Fibroblast of pulmonary artery (primary cell): ENCODE measurements at regions not wholly inside any gene's neighbourhood (a gene's known extent, or its start where the extent isn't known, plus 50 kb on each side); places are given as distances from the start of the nearest gene placed in this dataset.

Experiments used
- DNase-seq: peaks from one replicate; pipeline ENCODE4 v3.0.0-alpha.2; 2010; ENCODE audit warnings: low read depth
- H3K4me3 ChIP-seq: replicated peaks from 2 replicates; pipeline ENCODE4 v1.5.1; 2011; ENCODE audit warnings: low read depth, mild to moderate bottlenecking, control low read depth, low read length, moderate library complexity
- TF ChIP-seq, protein P1 (sequence below): IDR thresholded peaks from 2 replicates; pipeline ENCODE4 v1.5.1; 2011; ENCODE audit warnings: mild to moderate bottlenecking, control low read depth, low read length, inconsistent platforms; ENCODE audit errors: missing control alignments

DNA sequence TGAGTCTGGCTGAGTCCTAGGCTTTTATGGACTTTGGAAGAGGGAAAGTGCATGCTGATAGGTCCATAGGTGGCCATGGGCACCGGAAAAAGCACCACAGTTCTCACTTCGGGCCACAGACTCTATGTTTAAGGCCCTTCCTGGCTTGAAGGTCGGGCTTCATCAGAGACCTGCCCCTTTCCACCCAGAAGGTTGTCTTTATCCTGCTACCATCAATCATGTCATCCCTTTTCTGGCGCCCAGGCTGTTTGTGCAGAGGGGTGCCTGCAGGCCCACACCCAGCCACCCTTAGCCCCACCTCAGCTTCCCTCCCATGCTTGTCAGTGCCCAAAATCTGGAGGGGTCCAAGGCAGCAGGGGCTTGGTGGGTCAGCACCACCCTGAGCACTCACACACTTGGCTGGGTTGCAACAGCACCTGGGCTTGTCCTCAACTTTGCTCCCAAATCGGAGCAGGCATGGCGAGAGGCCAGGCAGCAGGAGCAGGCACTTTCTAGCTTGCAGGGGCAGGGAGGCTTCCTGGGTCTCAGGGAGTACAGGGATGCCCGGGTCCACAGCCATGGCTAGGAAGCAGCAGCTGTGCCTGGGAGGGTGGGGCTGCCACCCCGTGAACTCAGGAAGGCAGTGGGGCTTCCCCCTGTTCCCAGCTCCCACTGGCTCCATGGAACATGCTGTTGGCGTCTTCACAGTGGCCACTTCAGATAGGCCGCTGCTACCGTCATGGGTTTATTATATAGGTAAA lies 63.8 kb upstream of the TOM1L1 start:
- no peak for DNase-seq
- no peak overlapping the region for H3K4me3 ChIP-seq
- TF ChIP-seq, protein P1, sequence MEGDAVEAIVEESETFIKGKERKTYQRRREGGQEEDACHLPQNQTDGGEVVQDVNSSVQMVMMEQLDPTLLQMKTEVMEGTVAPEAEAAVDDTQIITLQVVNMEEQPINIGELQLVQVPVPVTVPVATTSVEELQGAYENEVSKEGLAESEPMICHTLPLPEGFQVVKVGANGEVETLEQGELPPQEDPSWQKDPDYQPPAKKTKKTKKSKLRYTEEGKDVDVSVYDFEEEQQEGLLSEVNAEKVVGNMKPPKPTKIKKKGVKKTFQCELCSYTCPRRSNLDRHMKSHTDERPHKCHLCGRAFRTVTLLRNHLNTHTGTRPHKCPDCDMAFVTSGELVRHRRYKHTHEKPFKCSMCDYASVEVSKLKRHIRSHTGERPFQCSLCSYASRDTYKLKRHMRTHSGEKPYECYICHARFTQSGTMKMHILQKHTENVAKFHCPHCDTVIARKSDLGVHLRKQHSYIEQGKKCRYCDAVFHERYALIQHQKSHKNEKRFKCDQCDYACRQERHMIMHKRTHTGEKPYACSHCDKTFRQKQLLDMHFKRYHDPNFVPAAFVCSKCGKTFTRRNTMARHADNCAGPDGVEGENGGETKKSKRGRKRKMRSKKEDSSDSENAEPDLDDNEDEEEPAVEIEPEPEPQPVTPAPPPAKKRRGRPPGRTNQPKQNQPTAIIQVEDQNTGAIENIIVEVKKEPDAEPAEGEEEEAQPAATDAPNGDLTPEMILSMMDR = no peak

DNA sequence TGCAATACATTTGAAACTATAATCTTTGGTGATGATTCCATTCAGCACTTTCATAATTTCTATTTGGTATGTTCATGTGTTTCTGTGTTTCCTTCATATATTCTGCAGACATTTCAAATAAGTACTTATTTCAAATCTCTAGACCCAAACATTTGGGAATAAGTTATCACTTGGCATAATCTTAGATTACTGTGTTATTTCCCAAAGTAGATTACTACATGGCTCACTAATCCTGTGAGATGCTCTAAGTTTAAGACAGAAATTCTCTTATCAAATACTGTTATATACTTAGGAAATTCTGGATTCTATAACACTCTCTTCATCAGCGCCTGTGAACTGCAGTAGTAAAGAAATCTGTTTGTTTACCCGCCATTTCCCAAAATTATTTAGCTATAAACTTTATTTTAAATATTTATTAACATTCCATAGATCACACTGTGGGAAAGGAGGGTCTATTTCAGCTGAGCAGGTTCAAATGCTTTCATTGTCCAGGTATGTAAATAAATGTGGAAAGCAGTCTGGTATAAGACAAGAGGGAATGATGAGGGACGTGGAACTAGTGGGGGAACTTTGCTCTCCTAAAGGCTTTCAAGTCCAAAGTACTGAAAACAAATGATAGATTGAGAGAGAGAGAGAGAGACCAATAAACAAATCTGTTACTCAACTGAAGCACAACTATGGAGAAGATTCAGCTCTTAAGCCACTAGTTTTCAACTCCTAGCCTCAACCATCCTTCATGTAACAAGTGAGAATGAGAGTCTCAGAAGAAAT lies 61.8 kb upstream of the TOM1L1 start:
- no peak overlapping the region for H3K4me3 ChIP-seq
- TF ChIP-seq, protein P1 = no peak

DNA sequence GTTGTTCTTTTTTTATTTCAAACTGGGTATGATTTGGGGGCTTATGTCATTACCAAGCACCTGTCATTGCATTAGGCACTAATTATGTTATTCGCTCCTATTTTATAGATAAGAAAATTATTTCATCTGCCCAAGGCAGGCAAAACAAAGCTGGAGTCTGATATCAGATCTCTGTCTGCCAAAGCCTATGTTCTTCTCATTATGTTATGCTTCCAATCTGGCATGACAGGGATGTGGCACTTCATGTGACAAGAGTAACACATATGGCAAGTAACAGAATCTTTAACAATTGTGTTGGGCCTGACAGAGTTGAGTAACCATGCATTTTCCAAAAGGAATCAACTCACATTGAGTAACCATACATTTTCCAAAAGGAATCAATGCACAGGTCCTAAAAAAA lies 61.2 kb upstream of the TOM1L1 start:
- TF ChIP-seq, protein P1 = no peak
- H3K4me3 ChIP-seq = no peak overlapping the region
- DNase-seq = no peak

More for the DNA sequence above, 61.8 kb upstream of the TOM1L1 start:
- no peak for DNase-seq

DNA sequence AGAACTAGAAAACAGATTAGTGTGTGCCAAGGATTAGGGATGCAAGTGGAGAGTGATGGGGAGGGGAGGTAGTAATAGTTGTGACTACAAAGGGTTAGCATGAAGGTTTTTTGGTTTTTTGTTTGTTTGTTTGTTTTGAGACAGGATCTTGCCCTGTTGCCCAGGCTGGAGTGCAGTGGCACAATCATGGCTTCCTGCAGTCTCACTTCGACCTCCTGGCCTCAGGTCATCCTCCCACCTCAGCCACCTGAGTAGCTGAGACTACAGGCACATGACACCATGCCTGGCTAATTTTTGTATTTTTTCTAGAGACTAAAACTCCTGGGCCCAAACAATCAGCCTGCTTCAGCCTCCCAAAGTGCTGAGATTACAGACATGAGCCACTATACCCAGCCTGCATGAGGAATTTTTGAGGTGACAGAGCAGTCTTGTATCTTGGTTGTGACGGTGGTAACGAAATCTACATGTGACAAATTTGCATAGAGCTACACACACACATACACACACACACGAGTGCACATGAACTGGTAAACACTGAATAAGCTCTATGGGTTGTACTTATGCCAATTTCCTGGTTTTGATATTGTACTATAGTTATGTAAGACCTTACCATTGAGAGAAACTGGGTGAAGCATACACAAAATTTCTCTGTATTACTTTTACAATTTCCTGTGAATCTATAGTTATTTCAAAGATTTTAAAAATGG lies 59.6 kb upstream of the TOM1L1 start:
- no peak for DNase-seq
- no peak overlapping the region for H3K4me3 ChIP-seq
- TF ChIP-seq, protein P1 = no peak

DNA sequence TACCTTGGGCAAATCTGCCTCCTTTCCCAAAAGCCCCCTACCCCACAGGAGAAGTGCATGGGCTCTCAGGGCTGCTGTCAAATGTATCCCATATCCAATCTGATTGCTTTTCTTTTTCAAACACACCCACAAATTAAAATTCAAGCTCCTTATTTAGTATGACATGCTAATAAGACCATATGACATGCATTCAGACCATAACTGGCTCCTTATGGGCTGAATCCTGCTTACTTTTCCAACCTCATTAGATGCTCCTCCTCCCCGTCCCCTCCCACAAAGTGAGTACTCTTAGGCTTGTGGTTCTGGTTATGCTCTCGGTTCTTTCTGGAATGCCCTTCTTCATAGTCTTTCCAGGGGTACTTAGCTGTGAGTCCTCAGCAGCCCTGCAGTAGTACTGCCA lies 59.0 kb upstream of the TOM1L1 start:
- TF ChIP-seq, protein P1 = no peak
- DNase-seq = no peak
- no peak overlapping the region for H3K4me3 ChIP-seq

DNA sequence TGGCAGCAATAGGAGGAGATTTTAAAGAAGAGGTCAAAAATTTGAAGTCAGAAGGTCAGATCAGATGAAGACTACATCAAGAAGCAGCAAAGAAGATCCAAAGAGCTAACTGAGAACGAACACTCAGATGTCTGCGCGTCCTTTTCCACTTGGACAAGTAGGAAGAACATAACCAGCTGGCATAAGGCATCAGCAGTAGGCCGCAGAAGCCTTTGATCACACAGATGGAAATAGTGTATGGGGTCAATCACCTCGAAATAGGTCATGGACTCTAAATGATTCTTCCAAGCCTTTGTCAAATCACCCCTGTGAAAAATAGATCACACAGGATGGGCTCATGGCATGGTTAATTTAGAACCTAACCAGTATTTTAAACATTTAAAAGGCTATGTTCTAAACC lies 56.4 kb upstream of the TOM1L1 start:
- no peak overlapping the region for H3K4me3 ChIP-seq
- TF ChIP-seq, protein P1 = no peak
- DNase-seq = no peak
